HG02678 (cell line): ENCODE measurements at regions not wholly inside any gene's neighbourhood (a gene's known extent, or its start where the extent isn't known, plus 50 kb on each side); places are given as distances from the start of the nearest gene placed in this dataset.
"Not testable (repeated sequence)": the region's sequence is repeated elsewhere in the genome, so short reads cannot be mapped to it uniquely, and the experiment has no call there.

Experiments
- ATAC-seq: cut with Tn5 transposase; IDR thresholded peaks from one replicate; pipeline ENCODE4 v1.9.1; 2021; ENCODE audit warnings: mild to moderate bottlenecking, moderate library complexity; ENCODE audit not compliant: unreplicated experiment

- not testable (repeated sequence) for ATAC-seq
These were observed 355.6 kb downstream of the TMEM121 start for GRCh38 chr14:105882011-105882410.

- no peak for ATAC-seq
These were observed 356.2 kb downstream of the TMEM121 start for GRCh38 chr14:105882626-105883025.

DNA sequence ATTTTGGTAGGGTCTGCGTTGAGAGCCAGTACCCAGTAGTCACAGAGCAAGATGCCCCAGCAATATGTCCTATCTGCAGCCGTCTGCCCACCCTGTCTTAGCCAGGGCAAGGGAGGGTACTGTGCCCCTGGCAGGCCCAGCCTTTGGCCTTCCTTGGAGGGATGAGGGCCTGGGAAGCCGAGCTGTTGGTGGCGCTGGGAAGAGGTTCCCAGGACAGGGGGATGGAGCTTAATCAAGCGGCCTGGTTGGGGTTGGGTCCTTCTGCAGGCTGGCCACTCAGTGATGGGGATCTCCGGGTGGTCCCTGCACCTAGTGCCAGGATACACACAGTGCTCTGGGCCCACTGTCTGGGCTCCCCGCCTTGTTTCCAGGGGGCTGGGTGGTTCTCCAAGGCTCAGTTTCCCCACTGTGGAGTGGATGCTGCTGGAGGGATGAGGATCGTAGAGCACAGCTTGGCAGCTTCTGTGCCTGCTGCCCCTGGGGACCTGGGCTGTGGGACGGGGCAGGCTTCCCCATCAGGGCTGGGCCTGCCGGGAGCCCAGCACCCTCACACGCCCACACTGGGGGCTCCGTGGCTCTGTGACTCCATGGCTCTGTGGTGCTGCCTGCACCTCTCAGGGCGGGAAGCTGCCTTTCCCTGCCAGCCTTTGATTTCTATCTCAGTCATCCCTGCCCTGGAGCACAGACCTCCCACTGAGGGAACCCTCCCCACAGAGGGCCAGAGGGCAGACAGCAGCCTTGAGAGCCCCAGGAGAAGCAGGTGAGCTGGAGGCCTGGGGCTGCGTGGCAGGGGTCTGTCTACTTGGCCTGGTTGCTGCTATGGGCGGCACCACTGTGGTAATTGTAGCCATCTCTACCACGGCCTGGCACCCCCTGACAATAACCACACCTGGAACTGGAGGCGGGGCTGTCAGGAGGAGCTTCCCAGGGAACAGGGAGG is 357.0 kb downstream of the TMEM121 start:
- no peak for ATAC-seq

DNA sequence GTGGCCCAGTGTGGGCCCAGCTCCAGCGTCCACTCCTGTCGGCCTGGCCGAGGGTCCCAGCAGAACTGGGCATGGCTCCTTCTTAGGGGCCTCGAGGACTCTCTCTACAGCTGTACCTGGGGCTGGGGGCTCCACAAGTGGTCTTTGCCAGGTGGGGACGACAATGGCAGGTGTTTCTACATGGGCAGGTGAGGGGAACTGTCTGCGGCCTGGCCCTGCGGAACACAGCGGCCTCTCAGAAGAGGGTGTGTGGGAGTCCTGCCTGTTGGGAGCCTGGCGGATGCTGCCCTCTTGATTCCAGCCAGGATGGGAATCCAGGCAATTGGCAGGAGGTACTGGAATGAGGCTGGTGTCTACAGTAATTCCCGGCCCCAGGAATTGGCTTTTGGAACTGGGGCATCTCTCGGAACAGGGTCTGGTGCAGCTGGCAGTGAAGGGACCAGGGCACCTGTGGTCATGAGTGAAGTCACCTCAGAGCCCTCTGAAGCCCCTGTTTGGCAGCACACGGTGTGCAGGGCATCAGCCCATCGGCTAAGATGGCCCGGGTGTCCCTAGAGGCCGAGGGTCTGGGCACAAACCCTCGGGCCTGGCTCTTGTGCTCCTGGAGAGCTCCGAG is 357.9 kb downstream of the TMEM121 start:
- not testable (repeated sequence) for ATAC-seq

DNA sequence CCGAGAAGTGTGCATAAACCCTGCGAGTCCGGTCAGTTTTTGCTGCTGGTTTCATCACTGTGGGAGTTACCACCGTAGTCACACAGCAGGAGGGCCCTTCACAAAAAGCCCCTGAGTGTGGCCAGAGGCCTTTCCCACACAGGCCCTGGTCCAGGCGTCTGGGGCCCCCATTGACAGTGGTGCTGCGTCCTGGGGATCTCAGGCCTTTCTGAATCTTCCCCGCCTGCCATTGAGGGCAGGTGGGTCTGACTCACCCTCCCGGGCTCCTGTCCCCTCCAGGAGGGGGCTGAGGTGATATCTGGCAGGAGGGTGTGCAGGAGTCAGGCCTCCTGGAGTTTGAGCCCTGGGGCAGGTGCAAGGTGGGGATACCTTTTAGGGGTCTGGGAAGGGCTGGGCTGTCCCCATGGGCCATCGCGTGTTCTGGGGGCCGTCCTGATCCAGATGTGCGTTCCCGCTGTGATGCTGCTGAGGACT is 358.5 kb downstream of the TMEM121 start:
- no peak for ATAC-seq

- ATAC-seq: no peak
These were observed 359.4 kb downstream of the TMEM121 start for GRCh38 chr14:105885561-105886320.

- not testable (repeated sequence) for ATAC-seq
These were observed 360.4 kb downstream of the TMEM121 start for GRCh38 chr14:105886791-105887191.

DNA sequence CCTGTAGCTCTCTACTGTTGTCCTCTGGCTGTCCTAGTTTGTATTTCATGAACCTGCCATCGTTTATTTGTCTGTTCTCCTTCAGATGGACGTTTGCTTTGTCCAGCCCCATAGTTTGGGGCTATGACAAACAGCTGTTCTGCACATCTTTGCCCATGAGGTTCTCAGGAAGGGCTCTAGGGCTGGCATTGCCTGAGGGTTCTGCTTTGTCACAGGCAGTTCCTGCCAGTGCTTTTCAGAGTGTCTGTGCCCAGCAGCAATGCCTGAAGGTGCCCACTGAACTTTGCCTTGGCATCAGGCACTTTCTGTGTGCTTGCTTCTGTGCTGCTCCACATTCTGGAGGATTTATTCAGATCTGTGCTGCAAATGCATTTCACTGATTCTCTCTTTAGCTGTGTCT is 361.3 kb downstream of the TMEM121 start:
- ATAC-seq: no peak

GRCh38 chr14:105888151-105888550 is 361.8 kb downstream of the TMEM121 start:
- ATAC-seq: no peak

DNA sequence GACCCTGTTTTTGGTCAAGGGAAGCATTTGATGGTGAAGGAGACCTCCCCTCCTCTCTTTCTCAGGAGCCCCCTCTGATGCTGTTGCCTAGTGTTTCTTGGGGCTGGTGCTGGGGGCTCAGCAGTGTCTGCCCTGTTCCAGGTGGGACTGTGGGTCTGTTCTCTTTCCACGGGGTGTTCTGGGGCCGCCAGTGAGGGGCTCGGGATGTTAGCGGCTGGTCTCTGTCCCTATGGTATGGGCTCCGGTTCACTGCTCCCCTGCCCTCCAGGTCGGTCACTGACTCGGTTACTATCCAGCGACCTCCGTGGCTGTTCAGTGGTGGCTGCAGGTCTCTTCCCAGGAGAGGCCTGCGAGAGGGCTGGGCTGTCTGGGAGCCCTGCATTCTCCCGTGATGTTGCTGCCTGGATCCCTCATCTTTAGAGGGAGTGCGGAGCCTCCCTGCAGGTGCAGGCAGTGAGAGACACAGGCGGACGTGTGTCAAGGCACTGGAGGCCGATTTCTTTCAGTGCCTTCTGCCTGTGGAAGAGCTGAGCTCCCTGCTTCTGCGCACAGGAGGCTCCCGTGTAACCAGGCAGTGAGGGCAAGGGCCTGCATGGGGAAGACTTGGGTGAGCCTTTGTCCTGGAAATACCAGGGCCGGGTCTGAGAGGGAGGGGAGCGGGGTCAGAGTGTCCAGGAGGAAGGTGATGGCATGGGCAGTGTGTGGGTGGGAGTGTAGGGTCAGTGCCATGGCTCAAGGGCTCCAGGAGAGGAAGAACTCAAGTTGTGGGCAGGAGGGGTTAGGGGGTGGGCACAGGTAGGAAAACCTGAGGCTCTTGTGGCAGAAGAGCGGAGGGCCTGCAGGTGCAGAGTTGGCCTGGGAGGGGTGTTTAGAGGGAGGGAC is 362.6 kb downstream of the TMEM121 start:
- no peak for ATAC-seq

- no peak for ATAC-seq
These were observed 363.5 kb downstream of the TMEM121 start for GRCh38 chr14:105889666-105890473.

DNA sequence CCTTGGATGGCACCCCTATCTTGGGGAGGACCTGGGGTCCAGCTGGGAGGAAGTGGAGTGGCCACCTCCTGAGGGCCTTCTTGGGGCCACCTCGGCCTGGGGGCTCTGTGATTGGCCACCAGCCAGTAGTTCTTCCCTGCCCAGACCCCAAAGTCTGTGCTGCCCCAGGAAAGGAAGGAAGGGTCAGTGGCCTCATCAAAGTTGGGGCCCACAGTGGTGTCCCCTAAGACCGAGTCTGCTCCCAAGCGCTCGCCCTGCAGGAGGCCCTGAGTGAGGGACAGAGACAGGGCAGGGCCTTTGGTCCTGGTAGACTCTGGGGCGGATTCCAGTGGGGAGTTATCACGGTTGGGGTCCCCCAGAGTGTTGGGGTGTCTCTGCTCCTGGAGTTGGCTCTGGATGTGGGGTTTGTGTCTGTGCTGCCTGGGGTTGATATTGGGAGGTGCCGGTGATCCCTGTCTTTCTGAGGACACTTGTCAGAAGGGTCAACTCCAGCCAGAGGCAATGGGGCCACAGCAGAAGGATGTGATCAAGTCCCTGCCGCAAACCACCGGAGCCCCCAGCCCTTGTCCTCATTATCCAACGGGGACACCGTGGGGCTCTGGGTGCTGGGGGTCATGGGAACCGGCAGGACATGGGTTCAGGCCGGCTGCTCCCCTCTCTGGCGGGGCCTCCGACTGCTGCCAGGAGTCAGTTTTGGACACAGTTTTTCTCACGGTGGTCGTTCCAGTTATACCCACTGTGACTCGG is 364.3 kb downstream of the TMEM121 start:
- ATAC-seq: no peak

GRCh38 chr14:105891221-105891602 is 364.8 kb downstream of the TMEM121 start:
- no peak for ATAC-seq

- ATAC-seq: no peak
These were observed 365.5 kb downstream of the TMEM121 start for GRCh38 chr14:105891631-105892452.

GRCh38 chr14:105892453-105893441 is 366.4 kb downstream of the TMEM121 start:
- ATAC-seq: not testable (repeated sequence)

GRCh38 chr14:105893686-105894085 is 367.3 kb downstream of the TMEM121 start:
- ATAC-seq: not testable (repeated sequence)
